BJ (cell line): ENCODE measurements at regions not wholly inside any gene's neighbourhood (a gene's known extent, or its start where the extent isn't known, plus 50 kb on each side); places are given as distances from the start of the nearest gene placed in this dataset.

Experiments used
- CTCF ChIA-PET: fragments of 350-600 bp; formaldehyde crosslinking; extraction: SDS; loops from one replicate; lab custom pipeline; 2021; ENCODE audit warnings: antibody characterized with exemption, inconsistent platforms; lab: Yijun Ruan, JAX
- POLR2A ChIA-PET: fragments of 300-600 bp; sonication (Branson Sonifier 250); formaldehyde crosslinking; extraction: SDS; loops from one replicate; lab custom pipeline; 2021; ENCODE audit warnings: antibody characterized with exemption; lab: Charles Lee
- DNase-seq: peaks from one replicate; pipeline ENCODE4 v3.0.0-alpha.2; 2011; ENCODE audit warnings: low read depth
- H3K27me3 ChIP-seq: 2 replicates; pipeline ENCODE4 v1.6.0; 2011; ENCODE audit warnings: low read length; ENCODE audit not compliant: control insufficient read depth, insufficient read depth
- H3K36me3 ChIP-seq: 2 replicates; pipeline ENCODE4 v1.5.1; 2011; ENCODE audit warnings: low read length; ENCODE audit not compliant: control insufficient read depth, insufficient read depth
- H3K4me3 ChIP-seq: 2 replicates; pipeline ENCODE4 v1.5.1; 2011; ENCODE audit warnings: low read depth, mild to moderate bottlenecking, control low read depth, low read length
- CTCF ChIP-seq: IDR thresholded peaks from 2 replicates; pipeline ENCODE4 v1.5.1; 2011; ENCODE audit warnings: low read depth, mild to moderate bottlenecking, control low read depth, inconsistent platforms, low read length, moderate library complexity; ENCODE audit not compliant: insufficient read depth

GRCh38 chr2:71906357-71906973, 241.2 kb downstream of the CYP26B1 start:
- Histone ChIP-seq H3K4me3 (no peak overlapping the region), H3K27me3 (no peaks in the 10 kb centered on the region), H3K36me3 (no peaks in the 10 kb centered on the region)
- DNase-seq: no peak
- CTCF ChIA-PET: no interaction called here
- TF ChIP-seq CTCF: no peak
- POLR2A ChIA-PET: no interaction called here

- Histone ChIP-seq H3K4me3 (no peak overlapping the region), H3K27me3 (no peaks in the 10 kb centered on the region), H3K36me3 (no peaks in the 10 kb centered on the region)
- ChIA-PET CTCF (interaction anchor here (0.7 kb wide), 1 partner anchor 36 kb away, joined by 3 read pairs; no protein-coding TSS in a partner anchor), POLR2A (no interaction called here)
- TF ChIP-seq CTCF: no peak
- no peak for DNase-seq
Measured at GRCh38 chr2:71905205-71905604, 242.5 kb downstream of the CYP26B1 start.

- CTCF ChIA-PET: no interaction called here
Measured at GRCh38 chr2:71903841-71904240, 243.8 kb downstream of the CYP26B1 start.

GRCh38 chr2:71901466-71901865, 246.2 kb downstream of the CYP26B1 start:
- no peaks in the 10 kb centered on the region for H3K36me3 ChIP-seq
- H3K27me3 ChIP-seq: peaks cover 4% of the 10 kb centered on the region; the same call in 1 of the 2 replicates
- H3K4me3 ChIP-seq: no peak overlapping the region
- no peak for DNase-seq
- ChIA-PET CTCF (interaction anchor here (1.0 to 1.1 kb wide), 2 partner anchors 11 to 105 kb away, joined by 3 to 6 read pairs; no protein-coding TSS in a partner anchor), POLR2A (no interaction called here)
- no peak for TF ChIP-seq CTCF

More at GRCh38 chr2:71903841-71904240, 243.8 kb downstream of the CYP26B1 start:
- no peak for DNase-seq
- Histone ChIP-seq H3K36me3 (no peaks in the 10 kb centered on the region), H3K27me3 (0 out of 2 replicates have a peak, but pooled peaks cover 3% of the 10 kb centered on the region), H3K4me3 (no peak overlapping the region)
- POLR2A ChIA-PET: no interaction called here
- no peak for TF ChIP-seq CTCF

- Histone ChIP-seq H3K4me3 (no peak overlapping the region), H3K36me3 (no peaks in the 10 kb centered on the region), H3K27me3 (peaks cover 4% of the 10 kb centered on the region; the same call in 1 of the 2 replicates)
- CTCF ChIA-PET: interaction anchor here (1.3 kb wide), 1 partner anchor 34 kb away, joined by 4 read pairs; no protein-coding TSS in a partner anchor
- TF ChIP-seq CTCF: no peak
- POLR2A ChIA-PET: no interaction called here
- DNase-seq: no peak
Measured at GRCh38 chr2:71898851-71899681, 248.6 kb downstream of the CYP26B1 start.
